Erythroblast (primary cell): ENCODE measurements at regions not wholly inside any gene's neighbourhood (a gene's known extent, or its start where the extent isn't known, plus 50 kb on each side); places are given as distances from the start of the nearest gene placed in this dataset.

Source experiments
- GATA1 ChIP-seq: IDR thresholded peaks from 2 replicates; pipeline ENCODE4 v1.6.1; 2011; ENCODE audit warnings: low read depth, mild to moderate bottlenecking, control low read depth, low read length, moderate library complexity
- POLR2A ChIP-seq: IDR thresholded peaks from 2 replicates; pipeline ENCODE4 v1.6.1; 2011; ENCODE audit warnings: mild to moderate bottlenecking, low read length

DNA sequence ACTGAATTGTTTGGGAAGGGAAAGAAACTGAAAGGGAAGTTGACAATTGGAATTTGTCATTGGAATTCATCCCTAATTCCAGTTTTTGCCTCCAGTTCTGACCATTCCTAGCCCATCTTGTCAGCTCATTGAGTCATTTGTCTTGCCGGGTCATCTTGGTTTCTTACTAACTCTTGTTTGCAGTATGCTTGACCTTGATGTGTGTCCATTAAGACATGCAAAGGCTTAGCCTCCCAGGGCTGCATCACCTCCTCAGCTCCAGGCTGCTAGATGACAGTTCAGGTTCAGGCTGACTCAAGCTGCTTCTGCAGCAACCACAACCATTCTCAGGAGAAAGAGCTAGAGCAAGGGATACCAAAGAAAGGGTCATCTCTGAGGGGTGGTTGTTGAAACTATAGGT is 151.3 kb upstream of the PTGFR start:
- TF ChIP-seq GATA1 (no peak), POLR2A (no peak)
